SK-N-SH treated with all-trans-retinoic acid at 6 μM for 48 hours (cell line): ENCODE measurements at regions not wholly inside any gene's neighbourhood (a gene's known extent, or its start where the extent isn't known, plus 50 kb on each side); places are given as distances from the start of the nearest gene placed in this dataset.

Source experiments
- ATAC-seq: fragments of 200-7000 bp; cut with Tn5 transposase; 3 replicates; pipeline ENCODE4 v1.9.1; 2020; ENCODE audit warnings: mild to moderate bottlenecking, moderate library complexity
- ARNTL ChIP-seq: fragments of 450-650 bp; formaldehyde crosslinking; IDR thresholded peaks from 2 replicates; pipeline ENCODE4 v1.5.0; 2020; ENCODE audit warnings: low read depth, mild to moderate bottlenecking, moderate library complexity, borderline replicate concordance
- BACH2 ChIP-seq: fragments of 250-450 bp; sonication (Bioruptor Pico); IDR thresholded peaks from 2 replicates; pipeline ENCODE4 v1.9.0; 2021; ENCODE audit warnings: mild to moderate bottlenecking, borderline replicate concordance
- CREB5 ChIP-seq: fragments of 250-450 bp; sonication (Bioruptor Pico); IDR thresholded peaks from 2 replicates; pipeline ENCODE4 v1.5.1; 2020; ENCODE audit warnings: low read depth, mild to moderate bottlenecking, moderate library complexity
- CSDC2 ChIP-seq: fragments of 250-450 bp; sonication (Bioruptor Pico); IDR thresholded peaks from 2 replicates; pipeline ENCODE4 v1.5.0; 2020; ENCODE audit warnings: mild to moderate bottlenecking, moderate library complexity
- CSRNP3 ChIP-seq: fragments of 250-450 bp; sonication (Bioruptor Pico); IDR thresholded peaks from 2 replicates; pipeline ENCODE4 v1.5.1; 2021; ENCODE audit warnings: mild to moderate bottlenecking, moderate library complexity
- GLIS3 ChIP-seq: fragments of 250-450 bp; sonication (Bioruptor Pico); IDR thresholded peaks from 2 replicates; pipeline ENCODE4 v1.5.0; 2020; ENCODE audit warnings: mild to moderate bottlenecking, moderate library complexity
- ISL1 ChIP-seq: fragments of 250-450 bp; sonication (Bioruptor Pico); IDR thresholded peaks from 2 replicates; pipeline ENCODE4 v2.1.2; 2022; ENCODE audit warnings: mild to moderate bottlenecking, moderate library complexity
- OSR1 ChIP-seq: fragments of 250-450 bp; sonication (Bioruptor Pico); IDR thresholded peaks from 2 replicates; pipeline ENCODE4 v1.8.0; 2022; ENCODE audit warnings: moderate library complexity, mild to moderate bottlenecking, inconsistent platforms
- PATZ1 ChIP-seq: fragments of 250-450 bp; sonication (Bioruptor Pico); IDR thresholded peaks from 2 replicates; pipeline ENCODE4 v1.8.0; 2020; ENCODE audit warnings: mild to moderate bottlenecking, moderate library complexity, borderline replicate concordance
- POU6F1 ChIP-seq: fragments of 250-450 bp; sonication (Bioruptor Pico); IDR thresholded peaks from 2 replicates; pipeline ENCODE4 v1.8.0; 2021; ENCODE audit warnings: low read depth, mild to moderate bottlenecking, moderate library complexity, borderline replicate concordance
- PPARA ChIP-seq: fragments of 250-450 bp; sonication (Bioruptor Pico); IDR thresholded peaks from 2 replicates; pipeline ENCODE4 v1.5.0; 2020; ENCODE audit warnings: mild to moderate bottlenecking, borderline replicate concordance
- RARB ChIP-seq: fragments of 250-450 bp; sonication (Bioruptor Pico); IDR thresholded peaks from 2 replicates; pipeline ENCODE4 v1.8.0; 2021; ENCODE audit warnings: mild to moderate bottlenecking, moderate library complexity
- SNAI2 ChIP-seq: fragments of 250-450 bp; sonication (Bioruptor Pico); IDR thresholded peaks from 2 replicates; pipeline ENCODE4 v1.5.0; 2020; ENCODE audit warnings: mild to moderate bottlenecking, moderate library complexity
- TCF4 ChIP-seq: fragments of 250-450 bp; sonication (Bioruptor Pico); IDR thresholded peaks from 2 replicates; pipeline ENCODE4 v1.8.0; 2021; ENCODE audit warnings: mild to moderate bottlenecking, moderate library complexity, borderline replicate concordance
- TOX ChIP-seq: fragments of 250-450 bp; sonication (Bioruptor Pico); IDR thresholded peaks from 2 replicates; pipeline ENCODE4 v1.8.0; 2021; ENCODE audit warnings: mild to moderate bottlenecking, moderate library complexity, borderline replicate concordance
- ZC3H10 ChIP-seq: fragments of 250-450 bp; sonication (Bioruptor Pico); IDR thresholded peaks from 2 replicates; pipeline ENCODE4 v1.5.1; 2021; ENCODE audit warnings: mild to moderate bottlenecking, moderate library complexity
- ZFP3 ChIP-seq: fragments of 250-450 bp; sonication (Bioruptor Pico); IDR thresholded peaks from 2 replicates; pipeline ENCODE4 v1.5.0; 2020; ENCODE audit warnings: mild to moderate bottlenecking, moderate library complexity
- ZFP30 ChIP-seq: fragments of 450-650 bp; formaldehyde crosslinking; IDR thresholded peaks from 2 replicates; pipeline ENCODE4 v1.5.0; 2022; ENCODE audit warnings: mild to moderate bottlenecking, moderate library complexity
- ZNF565 ChIP-seq: fragments of 450-650 bp; formaldehyde crosslinking; conservative IDR thresholded peaks from 2 replicates; pipeline ENCODE4 v1.5.0; 2020; ENCODE audit warnings: low read depth, mild to moderate bottlenecking, moderate library complexity
- ZNF70 ChIP-seq: fragments of 450-650 bp; formaldehyde crosslinking; IDR thresholded peaks from 2 replicates; pipeline ENCODE4 v1.5.0; 2020; ENCODE audit warnings: mild to moderate bottlenecking, moderate library complexity
- ZNF8 ChIP-seq: fragments of 450-650 bp; formaldehyde crosslinking; IDR thresholded peaks from 2 replicates; pipeline ENCODE4 v1.5.0; 2020; ENCODE audit warnings: mild to moderate bottlenecking, moderate library complexity

- ATAC-seq: no peak
- TF ChIP-seq CREB5 (CRISPR knock-in tag) (no peak), ZFP30 (CRISPR knock-in tag) (no peak), PPARA (CRISPR knock-in tag) (no peak), TCF4 (CRISPR knock-in tag) (no peak), GLIS3 (CRISPR knock-in tag) (no peak), PATZ1 (CRISPR knock-in tag) (no peak), ZNF565 (no peak), BACH2 (CRISPR knock-in tag) (no peak), ZC3H10 (CRISPR knock-in tag) (no peak), SNAI2 (CRISPR knock-in tag) (no peak), RARB (CRISPR knock-in tag) (no peak), ZNF70 (no peak), OSR1 (CRISPR knock-in tag) (no peak), ZFP3 (CRISPR knock-in tag) (no peak)
Observed at GRCh38 chr1:59052166-59052590, 244.7 kb upstream of the FGGY start.

DNA sequence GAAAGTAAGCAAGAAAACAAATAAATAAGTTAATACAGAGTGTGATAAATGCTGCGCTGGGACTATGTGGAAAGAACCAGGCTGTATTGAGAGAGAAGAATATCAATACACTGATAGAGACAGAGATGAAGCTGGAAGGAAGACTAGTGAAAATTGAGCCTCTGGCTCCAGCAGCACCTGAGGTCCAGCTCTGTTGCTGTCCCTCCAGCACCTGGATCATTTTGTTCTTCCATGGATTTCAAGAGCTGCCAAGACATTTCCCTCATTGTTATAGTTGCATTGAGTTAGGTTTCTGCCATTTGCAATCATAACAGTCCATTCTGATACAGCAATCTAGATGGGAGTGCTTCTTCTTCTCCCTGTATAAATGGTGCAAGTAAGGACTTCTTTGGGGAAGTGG, 242.7 kb upstream of the FGGY start:
- no peak for ATAC-seq

DNA sequence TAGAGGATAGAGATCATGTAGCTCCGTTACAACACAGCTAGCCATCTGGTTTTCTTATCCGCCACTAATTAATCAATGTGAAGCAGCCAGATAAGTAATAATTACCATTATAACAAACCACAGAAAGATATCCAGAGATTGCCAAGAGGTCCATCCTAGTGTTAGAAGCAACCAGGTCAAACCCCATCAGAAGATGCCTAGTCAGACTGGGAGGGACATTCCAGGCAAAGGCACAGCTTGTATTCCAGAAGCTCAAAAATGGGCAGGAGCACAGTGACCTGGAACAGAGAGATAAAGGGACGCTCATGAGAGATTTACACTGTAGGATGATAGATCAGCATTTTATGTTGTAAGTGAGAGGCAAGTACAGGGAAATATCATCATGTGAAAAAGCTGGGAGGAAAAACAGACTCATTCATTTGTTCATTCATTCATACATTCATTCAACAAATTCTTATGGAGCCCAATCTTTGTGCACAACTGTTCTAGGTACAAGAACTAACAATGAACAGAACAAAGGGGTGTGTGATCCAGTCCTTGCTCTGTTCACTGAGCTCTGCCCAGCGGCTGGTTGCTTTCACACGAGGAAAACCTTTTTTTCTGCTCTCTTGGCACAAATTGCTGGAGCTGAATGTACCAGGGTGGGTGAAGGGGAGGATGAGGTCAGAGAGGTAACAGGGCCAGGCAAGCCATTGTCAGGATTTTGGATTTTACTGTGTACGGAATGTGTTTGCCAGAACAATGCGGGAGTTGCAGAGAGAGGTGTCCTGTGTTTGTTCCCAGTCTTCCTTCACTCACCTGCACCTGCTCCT, 240.8 kb upstream of the FGGY start:
- ATAC-seq: peak; percentile 50
- TF ChIP-seq PPARA (CRISPR knock-in tag) (no peak), OSR1 (CRISPR knock-in tag) (no peak), ZFP3 (CRISPR knock-in tag) (no peak), ARNTL (CRISPR knock-in tag) (no peak), ZC3H10 (CRISPR knock-in tag) (no peak), SNAI2 (CRISPR knock-in tag) (no peak), CSRNP3 (no peak), PATZ1 (CRISPR knock-in tag) (0 out of 2 replicates have a peak, but pooled peaks have one; percentile 60), ISL1 (peak; percentile 68), POU6F1 (CRISPR knock-in tag) (no peak), RARB (CRISPR knock-in tag) (no peak), ZNF70 (no peak), TCF4 (CRISPR knock-in tag) (peak; percentile 97), GLIS3 (CRISPR knock-in tag) (no peak), TOX (CRISPR knock-in tag) (peak; percentile 69; the same call in 1 of the 2 replicates)

More for the DNA sequence above, 242.7 kb upstream of the FGGY start:
- TF ChIP-seq ZC3H10 (CRISPR knock-in tag) (no peak), TOX (CRISPR knock-in tag) (no peak), ZFP30 (CRISPR knock-in tag) (no peak), CSRNP3 (no peak), CSDC2 (CRISPR knock-in tag) (no peak), TCF4 (CRISPR knock-in tag) (no peak), BACH2 (CRISPR knock-in tag) (no peak), ZNF8 (CRISPR knock-in tag) (no peak), SNAI2 (CRISPR knock-in tag) (no peak), OSR1 (CRISPR knock-in tag) (no peak), RARB (CRISPR knock-in tag) (no peak), ZNF565 (no peak)
